ENCODE measurements at regions not wholly inside any gene's neighbourhood (a gene's known extent, or its start where the extent isn't known, plus 50 kb on each side); places are given as distances from the start of the nearest gene placed in this dataset.

- no peak for DNase-seq (ENCODE audit: extremely low read depth, insufficient read length)
- Histone ChIP-seq H3K27me3 (replicated peaks; ENCODE audit: control insufficient read depth, insufficient read depth, low read length) (no peaks in the 10 kb centered on the region), H3K36me3 (ENCODE audit: control insufficient read depth, insufficient read depth, low read length) (no peaks in the 10 kb centered on the region), H3K4me3 (replicated peaks; ENCODE audit: low read depth, low read length) (no peak overlapping the region)
- no peak for TF ChIP-seq CTCF (IDR thresholded peaks at IDR 0.05; ENCODE audit: insufficient read depth, low read length, poor library complexity, severe bottlenecking)
Measured at GRCh38 chr11:28983780-28984179, 875.6 kb downstream of the METTL15 start.

- Histone ChIP-seq H3K36me3 (ENCODE audit: control insufficient read depth, insufficient read depth, low read length) (no peaks in the 10 kb centered on the region), H3K27me3 (replicated peaks; ENCODE audit: control insufficient read depth, insufficient read depth, low read length) (no peaks in the 10 kb centered on the region), H3K4me3 (replicated peaks; ENCODE audit: low read depth, low read length) (no peak overlapping the region)
- DNase-seq (ENCODE audit: extremely low read depth, insufficient read length), result no peak
- TF ChIP-seq CTCF (IDR thresholded peaks at IDR 0.05; ENCODE audit: insufficient read depth, low read length, poor library complexity, severe bottlenecking), result no peak
Measured at GRCh38 chr11:28981381-28981780, 873.2 kb downstream of the METTL15 start.

- no peak for DNase-seq (ENCODE audit: extremely low read depth, insufficient read length)
- H3K36me3 ChIP-seq (ENCODE audit: control insufficient read depth, insufficient read depth, low read length), result no peaks in the 10 kb centered on the region
- no peak for TF ChIP-seq CTCF (IDR thresholded peaks at IDR 0.05; ENCODE audit: insufficient read depth, low read length, poor library complexity, severe bottlenecking)
- H3K4me3 ChIP-seq (replicated peaks; ENCODE audit: low read depth, low read length), result no peak overlapping the region
- no peaks in the 10 kb centered on the region for H3K27me3 ChIP-seq (replicated peaks; ENCODE audit: control insufficient read depth, insufficient read depth, low read length)
Measured at GRCh38 chr11:28976801-28977145, 868.6 kb downstream of the METTL15 start.

GRCh38 chr11:28976012-28976800 is 868.0 kb downstream of the METTL15 start:
- no peak for DNase-seq (ENCODE audit: extremely low read depth, insufficient read length)
- H3K36me3 ChIP-seq (ENCODE audit: control insufficient read depth, insufficient read depth, low read length), result no peaks in the 10 kb centered on the region
- no peaks in the 10 kb centered on the region for H3K27me3 ChIP-seq (replicated peaks; ENCODE audit: control insufficient read depth, insufficient read depth, low read length)
- TF ChIP-seq CTCF (IDR thresholded peaks at IDR 0.05; ENCODE audit: insufficient read depth, low read length, poor library complexity, severe bottlenecking), result no peak
- H3K4me3 ChIP-seq (replicated peaks; ENCODE audit: low read depth, low read length), result no peak overlapping the region

GRCh38 chr11:28969832-28970231 is 861.6 kb downstream of the METTL15 start:
- H3K27me3 ChIP-seq (replicated peaks; ENCODE audit: control insufficient read depth, insufficient read depth, low read length), result no peaks in the 10 kb centered on the region
- no peak for DNase-seq (ENCODE audit: extremely low read depth, insufficient read length)
- no peak for TF ChIP-seq CTCF (IDR thresholded peaks at IDR 0.05; ENCODE audit: insufficient read depth, low read length, poor library complexity, severe bottlenecking)

GRCh38 chr11:28966951-28967350 is 858.8 kb downstream of the METTL15 start:
- no peak for DNase-seq (ENCODE audit: extremely low read depth, insufficient read length)

More at GRCh38 chr11:28969832-28970231, 861.6 kb downstream of the METTL15 start:
- H3K36me3 ChIP-seq (ENCODE audit: control insufficient read depth, insufficient read depth, low read length), result no peaks in the 10 kb centered on the region
- no peak overlapping the region for H3K4me3 ChIP-seq (replicated peaks; ENCODE audit: low read depth, low read length)

More at GRCh38 chr11:28966951-28967350, 858.8 kb downstream of the METTL15 start:
- Histone ChIP-seq H3K4me3 (replicated peaks; ENCODE audit: low read depth, low read length) (no peak overlapping the region), H3K36me3 (ENCODE audit: control insufficient read depth, insufficient read depth, low read length) (no peaks in the 10 kb centered on the region), H3K27me3 (replicated peaks; ENCODE audit: control insufficient read depth, insufficient read depth, low read length) (no peaks in the 10 kb centered on the region)
- TF ChIP-seq CTCF (IDR thresholded peaks at IDR 0.05; ENCODE audit: insufficient read depth, low read length, poor library complexity, severe bottlenecking), result no peak
